Stomach (tissue), 4 donors: ENCODE measurements at regions not wholly inside any gene's neighbourhood (a gene's known extent, or its start where the extent isn't known, plus 50 kb on each side); places are given as distances from the start of the nearest gene placed in this dataset.
"Not testable (repeated sequence)": the region's sequence is repeated elsewhere in the genome, so short reads cannot be mapped to it uniquely, and the experiment has no call there.

Source experiments
- POLR2AphosphoS5 ChIP-seq, 3 donors: sonication (generic); formaldehyde crosslinking; IDR thresholded peaks; one replicate each; pipeline ENCODE4 v1.6.1; 2016; ENCODE audit warnings: antibody characterized with exemption in 3 of 3
- TF ChIP-seq, protein P1 (sequence below), 7 experiments: fragments of 450-650 bp in 4 of 7; fragments of 200-600 bp in 3 of 7; sonication (generic) in 3 of 7; IDR thresholded peaks; one replicate each; pipeline ENCODE4 v1.5.1; 2016 to 2019; ENCODE audit warnings: antibody characterized with exemption in 7 of 7, control low read depth in 2 of 7, mild to moderate bottlenecking in 1 of 7

DNA sequence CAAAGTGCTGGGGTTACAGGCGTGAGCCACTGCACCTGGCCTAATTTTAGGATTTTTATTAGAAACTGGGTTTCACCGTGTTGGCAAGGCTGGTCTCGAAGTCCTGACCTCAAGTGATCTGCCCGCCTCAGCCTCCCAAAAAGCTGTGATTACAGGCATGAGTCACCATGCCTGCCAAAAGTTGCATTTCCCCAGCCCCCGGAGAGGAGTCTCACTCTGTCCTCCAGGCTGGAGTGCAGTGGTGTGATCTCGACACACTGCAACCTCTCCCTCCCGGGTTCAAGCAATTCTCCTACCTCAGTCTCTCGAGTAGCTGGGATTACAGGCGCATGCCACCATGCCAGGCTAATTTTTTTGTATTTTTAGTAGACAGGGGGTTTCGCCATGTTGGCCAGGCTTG lies 122.0 kb upstream of the KCTD7 start:
- TF ChIP-seq, protein P1, sequence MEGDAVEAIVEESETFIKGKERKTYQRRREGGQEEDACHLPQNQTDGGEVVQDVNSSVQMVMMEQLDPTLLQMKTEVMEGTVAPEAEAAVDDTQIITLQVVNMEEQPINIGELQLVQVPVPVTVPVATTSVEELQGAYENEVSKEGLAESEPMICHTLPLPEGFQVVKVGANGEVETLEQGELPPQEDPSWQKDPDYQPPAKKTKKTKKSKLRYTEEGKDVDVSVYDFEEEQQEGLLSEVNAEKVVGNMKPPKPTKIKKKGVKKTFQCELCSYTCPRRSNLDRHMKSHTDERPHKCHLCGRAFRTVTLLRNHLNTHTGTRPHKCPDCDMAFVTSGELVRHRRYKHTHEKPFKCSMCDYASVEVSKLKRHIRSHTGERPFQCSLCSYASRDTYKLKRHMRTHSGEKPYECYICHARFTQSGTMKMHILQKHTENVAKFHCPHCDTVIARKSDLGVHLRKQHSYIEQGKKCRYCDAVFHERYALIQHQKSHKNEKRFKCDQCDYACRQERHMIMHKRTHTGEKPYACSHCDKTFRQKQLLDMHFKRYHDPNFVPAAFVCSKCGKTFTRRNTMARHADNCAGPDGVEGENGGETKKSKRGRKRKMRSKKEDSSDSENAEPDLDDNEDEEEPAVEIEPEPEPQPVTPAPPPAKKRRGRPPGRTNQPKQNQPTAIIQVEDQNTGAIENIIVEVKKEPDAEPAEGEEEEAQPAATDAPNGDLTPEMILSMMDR (IDR thresholded peaks at IDR 0.05): not testable (repeated sequence)
- not testable (repeated sequence) for TF ChIP-seq POLR2AphosphoS5 (IDR thresholded peaks at IDR 0.05)
